Epithelial cell of proximal tubule (primary cell): ENCODE measurements at regions not wholly inside any gene's neighbourhood (a gene's known extent, or its start where the extent isn't known, plus 50 kb on each side); places are given as distances from the start of the nearest gene placed in this dataset.

ENCODE experiments used
- DNase-seq: peaks from one replicate; pipeline ENCODE4 v3.0.0-alpha.2; 2011; ENCODE audit warnings: low read depth
- H3K4me3 ChIP-seq: 2 replicates; pipeline ENCODE4 v1.5.1; 2011; ENCODE audit warnings: low read depth, mild to moderate bottlenecking, low read length
- TF ChIP-seq, protein P1 (sequence below): conservative IDR thresholded peaks from 2 replicates; pipeline ENCODE4 v1.5.1; 2012; ENCODE audit warnings: low read depth, mild to moderate bottlenecking, low read length

DNA sequence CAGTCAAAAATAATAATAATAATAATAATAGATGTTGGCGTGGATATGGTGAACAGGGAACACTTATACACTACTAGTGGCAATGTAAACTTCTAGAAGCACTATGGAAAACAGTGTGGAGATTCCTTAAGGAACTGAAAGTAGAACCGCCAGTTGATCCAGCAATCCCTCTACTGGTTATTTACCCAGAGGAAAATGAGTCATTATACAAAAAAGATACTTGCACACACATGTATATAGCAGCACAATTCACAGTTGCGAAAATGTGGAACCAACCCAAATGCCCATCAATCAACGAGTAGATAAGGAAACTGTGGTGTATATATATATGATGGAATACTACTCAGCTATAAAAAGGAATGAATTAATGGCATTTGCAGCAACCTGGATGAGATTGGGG, 176.0 kb downstream of the PLPP3 start:
- no peak for DNase-seq
- TF ChIP-seq, protein P1, sequence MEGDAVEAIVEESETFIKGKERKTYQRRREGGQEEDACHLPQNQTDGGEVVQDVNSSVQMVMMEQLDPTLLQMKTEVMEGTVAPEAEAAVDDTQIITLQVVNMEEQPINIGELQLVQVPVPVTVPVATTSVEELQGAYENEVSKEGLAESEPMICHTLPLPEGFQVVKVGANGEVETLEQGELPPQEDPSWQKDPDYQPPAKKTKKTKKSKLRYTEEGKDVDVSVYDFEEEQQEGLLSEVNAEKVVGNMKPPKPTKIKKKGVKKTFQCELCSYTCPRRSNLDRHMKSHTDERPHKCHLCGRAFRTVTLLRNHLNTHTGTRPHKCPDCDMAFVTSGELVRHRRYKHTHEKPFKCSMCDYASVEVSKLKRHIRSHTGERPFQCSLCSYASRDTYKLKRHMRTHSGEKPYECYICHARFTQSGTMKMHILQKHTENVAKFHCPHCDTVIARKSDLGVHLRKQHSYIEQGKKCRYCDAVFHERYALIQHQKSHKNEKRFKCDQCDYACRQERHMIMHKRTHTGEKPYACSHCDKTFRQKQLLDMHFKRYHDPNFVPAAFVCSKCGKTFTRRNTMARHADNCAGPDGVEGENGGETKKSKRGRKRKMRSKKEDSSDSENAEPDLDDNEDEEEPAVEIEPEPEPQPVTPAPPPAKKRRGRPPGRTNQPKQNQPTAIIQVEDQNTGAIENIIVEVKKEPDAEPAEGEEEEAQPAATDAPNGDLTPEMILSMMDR: no peak
- H3K4me3 ChIP-seq: no peak overlapping the region

DNA sequence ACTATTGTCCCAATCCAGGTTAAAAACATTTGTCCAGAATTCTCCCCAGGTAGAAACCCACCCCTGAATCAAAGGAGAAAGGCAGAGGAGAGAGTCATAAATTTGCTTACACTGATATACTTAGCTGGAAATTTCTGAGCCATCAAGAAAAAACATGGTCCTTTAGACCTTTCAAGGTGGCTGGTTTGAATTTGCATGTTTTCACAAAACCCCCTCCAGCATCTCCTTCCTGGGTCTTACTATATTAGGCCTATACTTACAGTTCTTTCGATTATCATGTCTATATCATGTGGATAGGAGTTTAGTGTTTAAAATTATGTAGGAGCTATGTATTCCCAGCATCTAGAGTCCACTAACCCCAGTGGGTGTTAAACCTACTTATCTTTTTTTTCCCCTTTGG, 178.2 kb downstream of the PLPP3 start:
- H3K4me3 ChIP-seq: no peak overlapping the region
- TF ChIP-seq, protein P1: no peak

DNA sequence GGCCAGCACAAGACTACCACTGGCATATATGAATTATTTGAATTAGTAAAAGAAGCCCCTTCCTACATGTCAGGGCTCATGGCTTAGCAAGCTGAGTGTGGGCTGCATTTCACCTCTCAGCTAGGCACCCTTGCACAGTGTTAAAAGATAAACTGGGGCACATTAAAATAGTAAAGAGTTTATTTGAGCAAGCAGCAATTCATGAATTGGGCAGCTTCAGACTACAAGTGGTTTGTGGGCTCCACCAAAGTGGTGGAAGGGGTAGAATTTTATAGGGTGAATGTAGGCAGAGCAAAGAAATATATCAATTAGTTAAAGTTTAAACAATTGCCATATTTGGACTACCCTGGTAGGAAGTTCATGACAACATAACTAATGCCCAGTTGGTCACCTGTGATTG, 178.8 kb downstream of the PLPP3 start:
- TF ChIP-seq, protein P1: no peak
- H3K4me3 ChIP-seq: no peak overlapping the region
- no peak for DNase-seq

More for the DNA sequence above, 178.2 kb downstream of the PLPP3 start:
- DNase-seq: no peak

GRCh38 chr1:56399795-56400194, 179.6 kb downstream of the PLPP3 start:
- H3K4me3 ChIP-seq: no peak overlapping the region
- no peak for DNase-seq
- TF ChIP-seq, protein P1: no peak

DNA sequence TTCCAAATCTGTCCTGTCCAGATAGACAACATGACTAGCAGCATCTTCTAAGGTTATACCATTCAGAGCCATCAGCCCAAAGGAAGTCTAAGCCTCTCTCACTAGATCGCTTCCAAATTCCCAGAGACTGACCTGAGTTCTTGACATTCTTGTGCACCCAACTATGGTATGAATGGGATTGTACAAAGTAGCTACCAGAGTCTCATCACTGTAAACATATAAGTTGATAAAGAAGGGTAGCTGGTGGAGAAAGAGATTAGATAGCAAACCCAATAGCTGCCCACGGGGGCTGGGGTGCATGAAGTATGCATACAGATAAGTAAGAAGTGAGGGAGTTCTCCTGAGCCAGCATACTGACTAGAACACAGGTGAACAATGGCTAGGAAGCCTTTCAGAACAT, 180.0 kb downstream of the PLPP3 start:
- TF ChIP-seq, protein P1: no peak
- H3K4me3 ChIP-seq: no peak overlapping the region
- no peak for DNase-seq

- TF ChIP-seq, protein P1: no peak
- no peak for DNase-seq
- H3K4me3 ChIP-seq: no peak overlapping the region
Measured at GRCh38 chr1:56397811-56398231, 181.5 kb downstream of the PLPP3 start.

GRCh38 chr1:56397409-56397808, 182.0 kb downstream of the PLPP3 start:
- no peak overlapping the region for H3K4me3 ChIP-seq
- DNase-seq: no peak
- TF ChIP-seq, protein P1: no peak
